GM19240 (cell line): ENCODE measurements at regions not wholly inside any gene's neighbourhood (a gene's known extent, or its start where the extent isn't known, plus 50 kb on each side); places are given as distances from the start of the nearest gene placed in this dataset.
A peak's percentile ranks its signal among the peaks of the same experiment; 100 is the strongest.
"Not testable (repeated sequence)": the region's sequence is repeated elsewhere in the genome, so short reads cannot be mapped to it uniquely, and the experiment has no call there.

ENCODE experiments used
- DNase-seq: peaks from one replicate; pipeline ENCODE4 v3.0.0; 2011; ENCODE audit warnings: low spot score; ENCODE audit not compliant: insufficient read length

GRCh38 chr13:42396901-42397655 lies 125.1 kb downstream of the AKAP11 start:
- DNase-seq = no peak

DNA sequence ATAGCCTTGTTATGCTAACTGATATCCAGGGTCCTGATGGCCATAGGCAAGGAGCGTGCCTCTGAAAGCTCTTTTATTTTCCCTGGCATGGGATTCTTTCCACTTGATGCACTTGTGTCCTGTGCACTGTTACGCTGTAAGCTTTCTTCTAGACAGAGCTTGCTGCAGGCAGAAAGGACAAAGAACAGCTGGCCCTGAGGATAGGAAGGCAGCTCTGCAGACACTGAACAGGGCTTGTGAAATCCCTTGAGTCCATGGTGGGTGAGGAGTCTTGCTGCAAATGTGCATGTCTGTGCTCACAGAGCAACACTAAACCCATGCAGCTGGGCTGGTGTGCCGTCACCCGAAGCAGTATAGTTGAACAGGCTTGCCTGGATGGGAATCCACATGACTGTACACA lies 126.6 kb downstream of the AKAP11 start:
- no peak for DNase-seq

- DNase-seq = no peak
These were observed 128.4 kb downstream of the AKAP11 start for GRCh38 chr13:42400188-42400833.

DNA sequence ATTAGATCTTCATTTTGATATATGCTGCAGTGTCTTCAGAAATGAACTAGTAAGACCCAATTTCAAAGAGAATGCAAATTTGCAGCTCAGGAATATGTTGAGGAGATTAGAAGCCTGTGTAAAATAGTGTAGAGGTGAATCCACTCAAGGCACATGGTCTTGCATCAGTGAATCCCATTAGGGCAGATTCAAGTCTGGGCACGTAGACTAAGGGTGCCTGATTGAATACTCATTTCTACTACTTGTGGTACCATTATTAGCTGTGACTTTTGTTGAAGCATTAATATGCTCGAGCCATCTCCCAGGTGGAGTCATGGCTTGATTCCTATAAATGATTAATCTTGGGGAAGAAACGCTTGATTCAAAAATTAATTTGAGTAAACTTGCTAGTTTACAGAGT lies 129.4 kb downstream of the AKAP11 start:
- no peak for DNase-seq

DNA sequence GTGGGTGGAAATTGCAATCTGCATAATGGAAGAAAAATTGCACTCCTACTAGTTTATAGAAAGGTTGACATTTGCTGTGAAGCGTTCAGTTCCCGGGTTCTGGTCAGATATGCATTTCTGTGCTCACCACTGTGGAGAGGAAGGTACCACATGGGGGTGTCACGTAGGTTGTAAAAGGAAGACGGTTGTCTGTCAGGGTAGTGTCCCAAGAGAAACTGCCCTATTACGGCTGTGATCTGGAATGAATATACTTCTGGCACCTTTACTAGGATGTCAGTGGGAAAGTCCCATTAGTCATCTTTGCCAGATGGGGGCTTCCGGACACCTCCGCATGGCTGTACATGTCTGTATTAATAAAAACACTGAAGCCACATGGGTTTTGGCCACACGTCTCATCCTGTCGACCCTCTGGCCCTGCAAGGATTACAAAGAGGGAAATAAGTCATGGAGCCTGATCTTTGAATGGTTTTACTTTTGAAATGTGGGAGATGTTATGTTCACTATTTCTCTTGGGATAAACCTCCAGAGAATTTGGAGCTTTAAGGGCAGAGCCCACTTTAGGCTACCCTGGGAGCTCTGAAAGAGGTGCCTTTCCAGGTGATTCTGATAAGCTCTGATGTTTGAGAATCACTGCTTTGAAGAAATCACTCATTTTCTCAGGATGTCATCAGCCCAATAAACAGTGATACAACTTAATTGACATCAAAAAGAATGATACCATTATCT lies 133.9 kb downstream of the AKAP11 start:
- DNase-seq = no peak

DNA sequence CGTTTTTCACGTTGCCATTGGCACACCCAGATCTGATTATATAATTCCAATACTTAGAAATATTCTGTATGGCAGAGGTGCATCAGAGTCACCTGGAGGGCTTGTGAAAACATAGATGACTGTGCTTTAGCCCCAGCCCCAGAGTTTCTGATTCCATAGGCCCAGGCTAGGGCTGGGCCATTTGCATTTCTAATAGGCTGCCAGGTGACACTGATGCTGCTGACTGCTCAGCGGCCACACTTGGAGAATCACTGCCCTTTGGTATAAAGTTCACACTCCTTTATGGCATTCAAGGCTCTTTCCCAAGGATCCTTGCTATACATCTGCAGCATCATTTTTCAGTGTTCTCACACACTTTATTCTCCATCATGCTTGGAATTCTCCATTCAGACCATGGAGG lies 137.1 kb downstream of the AKAP11 start:
- DNase-seq = no peak

- no peak for DNase-seq
These were observed 137.6 kb downstream of the AKAP11 start for GRCh38 chr13:42409551-42409950.

- DNase-seq = no peak
These were observed 141.0 kb downstream of the AKAP11 start for GRCh38 chr13:42412812-42413483.

GRCh38 chr13:42413484-42413815 lies 141.5 kb downstream of the AKAP11 start:
- no peak for DNase-seq

DNA sequence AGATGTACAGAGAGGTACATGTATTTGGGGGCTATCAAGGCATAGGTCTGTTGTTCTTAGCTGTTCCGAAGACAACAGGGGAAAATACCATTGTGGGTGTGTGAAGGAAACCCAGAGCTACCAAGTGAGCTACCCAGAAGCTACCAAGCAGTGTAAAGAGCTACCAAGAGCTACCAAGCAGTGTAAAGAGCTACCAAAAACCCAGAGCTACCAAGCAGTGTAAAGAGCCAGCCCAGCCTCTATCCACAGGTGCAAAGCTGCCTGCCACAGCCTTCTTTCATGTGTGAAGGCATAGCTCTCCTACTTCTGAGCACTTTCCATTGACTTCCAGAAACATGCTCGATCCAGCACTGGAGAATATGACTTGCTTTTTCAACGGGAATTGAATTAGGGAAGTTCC lies 145.7 kb downstream of the AKAP11 start:
- DNase-seq = no peak

DNA sequence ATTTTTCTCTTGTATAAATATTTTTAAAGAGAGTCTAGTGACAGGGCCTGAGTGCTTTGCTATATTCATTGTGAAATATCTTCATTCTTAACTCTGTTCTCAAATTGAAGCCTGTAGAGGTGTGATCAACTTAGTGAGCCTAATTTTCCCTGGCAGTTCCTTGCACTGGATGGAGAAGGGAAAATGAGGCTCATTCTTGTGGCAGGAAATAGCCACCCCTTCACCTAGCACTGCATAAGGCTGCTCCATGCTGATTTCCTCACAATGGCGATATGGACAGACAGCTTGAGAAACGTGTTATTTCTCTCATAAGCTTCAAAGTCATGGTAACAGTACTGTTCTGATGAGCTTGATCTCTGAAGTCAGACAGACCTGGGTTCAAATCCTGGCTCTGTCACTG lies 146.2 kb downstream of the AKAP11 start:
- DNase-seq = no peak

GRCh38 chr13:42420304-42420703 lies 148.4 kb downstream of the AKAP11 start:
- peak; percentile 29 for DNase-seq

- DNase-seq = no peak
These were observed 150.7 kb downstream of the AKAP11 start for GRCh38 chr13:42422681-42423080.

DNA sequence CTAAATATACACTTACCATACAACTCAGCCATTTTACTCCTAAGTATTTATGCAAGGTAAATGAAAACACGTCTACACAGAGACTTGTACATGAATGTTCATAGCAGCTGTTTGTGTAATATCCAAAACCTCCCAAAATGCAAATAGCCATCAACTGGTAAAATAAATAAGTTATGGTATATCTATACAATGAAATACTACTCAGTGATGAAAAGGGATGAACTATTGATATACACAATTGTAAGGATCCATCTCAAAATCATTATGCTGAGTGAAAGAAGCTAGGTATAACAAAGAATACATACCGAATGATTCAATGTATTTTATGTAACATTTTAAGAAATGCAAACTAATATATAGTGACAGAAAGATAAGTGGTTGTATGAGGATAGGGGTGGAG lies 149.8 kb upstream of the TNFSF11 start:
- DNase-seq = no peak

GRCh38 chr13:42445354-42445753 lies 128.6 kb upstream of the TNFSF11 start:
- no peak for DNase-seq

- DNase-seq = not testable (repeated sequence)
These were observed 127.4 kb upstream of the TNFSF11 start for GRCh38 chr13:42446597-42446996.

GRCh38 chr13:42453091-42453645 lies 120.8 kb upstream of the TNFSF11 start:
- DNase-seq = no peak

- DNase-seq = no peak
These were observed 119.2 kb upstream of the TNFSF11 start for GRCh38 chr13:42454749-42455148.

DNA sequence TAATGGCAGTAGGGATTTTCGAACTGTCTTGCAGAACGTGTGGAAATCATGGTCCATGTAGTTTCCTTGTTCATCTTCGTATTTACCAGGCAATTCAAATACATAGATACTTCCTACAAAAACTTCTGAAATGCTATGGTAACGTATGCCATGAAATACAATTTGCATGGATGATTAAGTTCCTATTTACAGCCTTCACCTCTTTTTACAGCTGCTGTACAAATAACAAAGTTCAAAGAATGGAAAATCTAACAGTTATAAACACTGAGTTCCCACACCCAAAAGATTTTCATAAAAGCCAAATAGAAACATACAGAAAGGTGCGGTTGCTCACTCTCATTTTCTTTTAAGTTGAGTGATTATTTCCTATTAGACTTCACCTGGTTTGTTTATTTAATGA lies 115.8 kb upstream of the TNFSF11 start:
- no peak for DNase-seq

DNA sequence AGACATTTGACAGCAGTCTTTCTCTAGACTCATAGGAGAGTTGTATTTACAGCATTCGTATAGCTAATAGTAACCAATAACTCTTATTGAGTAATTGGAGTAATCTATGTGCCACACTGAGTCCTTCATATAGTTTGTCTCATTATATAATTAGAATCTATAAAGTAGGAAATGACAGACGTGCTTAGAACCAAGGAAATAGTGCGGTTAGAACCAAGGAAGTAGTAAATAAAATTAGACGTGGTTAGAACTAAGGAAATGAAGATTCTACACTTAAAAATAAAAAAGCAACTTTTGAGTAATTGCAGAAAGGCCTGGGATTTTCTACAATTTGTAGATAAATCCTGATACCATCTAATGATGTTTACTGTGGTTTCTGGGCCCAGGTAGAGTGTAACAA lies 107.8 kb upstream of the TNFSF11 start:
- no peak for DNase-seq

DNA sequence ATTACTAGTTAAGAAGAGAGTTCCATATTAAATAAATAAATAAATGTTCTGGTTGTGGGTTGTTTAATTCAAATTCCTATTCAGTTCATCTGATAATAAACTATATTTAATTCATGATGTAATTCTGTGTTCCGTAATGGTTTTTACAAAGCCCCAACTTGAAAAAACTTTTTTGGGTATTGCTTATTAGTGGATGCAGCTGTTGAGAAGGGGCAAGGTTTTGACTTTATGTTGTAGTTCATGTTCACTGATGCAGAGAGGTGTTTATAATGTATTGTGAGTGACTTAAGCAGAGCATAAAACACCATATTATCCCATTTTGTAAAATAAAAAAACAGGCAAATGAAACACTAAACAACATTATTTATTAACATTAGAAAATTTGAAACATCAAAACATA lies 107.3 kb upstream of the TNFSF11 start:
- no peak for DNase-seq

GRCh38 chr13:42474954-42475353 lies 99.0 kb upstream of the TNFSF11 start:
- no peak for DNase-seq
